ENCODE measurements at regions not wholly inside any gene's neighbourhood (a gene's known extent, or its start where the extent isn't known, plus 50 kb on each side); places are given as distances from the start of the nearest gene placed in this dataset.

DNA sequence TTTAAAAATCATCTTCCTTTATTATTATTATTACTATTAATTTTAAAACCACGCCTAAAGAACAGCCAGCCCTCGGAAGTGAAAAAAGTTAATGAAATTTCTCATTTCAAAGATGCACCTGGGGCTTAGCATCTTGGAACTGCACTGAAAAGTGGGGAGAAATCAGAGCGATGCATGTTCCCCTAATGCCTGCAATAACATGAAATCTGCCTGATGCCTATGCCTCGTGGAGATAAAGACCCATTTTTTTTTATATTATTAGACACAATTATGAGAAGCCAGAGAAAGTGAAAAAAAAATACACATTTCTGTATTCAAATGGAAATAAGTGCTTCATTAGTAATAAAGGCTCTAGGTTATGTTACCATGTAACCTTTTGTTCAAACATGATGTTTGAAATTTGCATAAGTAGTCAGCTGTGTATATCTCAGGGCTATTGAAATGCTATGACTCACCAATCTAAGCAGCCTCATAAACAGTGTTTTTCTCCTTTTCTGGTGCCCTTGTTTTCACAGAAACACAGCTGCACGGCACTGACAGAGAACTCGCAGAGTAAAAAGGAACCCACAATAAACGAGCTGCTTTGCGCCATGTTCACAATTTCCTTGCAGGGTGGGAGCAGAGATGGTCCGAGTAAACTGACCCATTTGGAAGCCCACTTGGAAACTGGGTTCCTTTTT is 175.8 kb upstream of the PRKCQ start:
- Histone ChIP-seq H3K9me3 (ENCODE audit: control insufficient read depth in 2 of 2, insufficient read depth in 1 of 2, low read depth in 1 of 2, low read length in 1 of 2) (no peaks in the 10 kb centered on the region), H3K4me3 (ENCODE audit: low read depth in 1 of 2, low read length in 2 of 2) (no peak overlapping the region), H3K4me1 (ENCODE audit: control insufficient read depth in 2 of 2, insufficient read depth in 2 of 2, low read length in 1 of 2) (peaks cover 0 to 3% of the 10 kb centered on the region in 2 donors), H3K36me3 (ENCODE audit: control insufficient read depth in 2 of 2, insufficient read depth in 2 of 2, low read length in 1 of 2) (no peaks in the 10 kb centered on the region), H3K27me3 (ENCODE audit: control insufficient read depth in 1 of 2, insufficient read depth in 2 of 2, low read length in 2 of 2) (no peaks in the 10 kb centered on the region), H3K27ac (ENCODE audit: low read depth in 2 of 2, low read length in 1 of 2) (no peak overlapping the region)
- 53 to 58% methylated on average over 9 of the region's 9 CpGs for WGBS, 2 donors

DNA sequence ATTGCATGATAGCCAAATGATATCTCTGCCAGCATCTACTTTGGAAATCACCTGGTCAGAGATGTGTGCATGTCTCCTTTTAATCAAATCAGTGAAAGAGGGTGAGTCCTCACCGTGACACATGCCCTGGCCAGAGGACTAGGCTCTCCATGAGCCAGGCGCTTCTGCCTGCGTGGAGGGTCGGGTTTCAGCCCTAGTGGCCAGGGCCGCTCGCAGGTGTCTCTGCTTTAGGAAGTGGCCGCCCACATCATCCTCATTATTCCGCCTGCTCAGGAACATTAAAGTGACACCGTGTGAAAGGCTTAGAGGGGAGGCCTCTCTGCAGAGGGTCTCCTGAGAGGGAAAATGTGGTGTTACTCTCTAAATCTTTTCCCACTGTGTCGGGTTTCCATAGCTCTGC is 173.6 kb upstream of the PRKCQ start:
- WGBS, 2 donors: 71 to 81% methylated on average over 10 of the region's 10 CpGs

DNA sequence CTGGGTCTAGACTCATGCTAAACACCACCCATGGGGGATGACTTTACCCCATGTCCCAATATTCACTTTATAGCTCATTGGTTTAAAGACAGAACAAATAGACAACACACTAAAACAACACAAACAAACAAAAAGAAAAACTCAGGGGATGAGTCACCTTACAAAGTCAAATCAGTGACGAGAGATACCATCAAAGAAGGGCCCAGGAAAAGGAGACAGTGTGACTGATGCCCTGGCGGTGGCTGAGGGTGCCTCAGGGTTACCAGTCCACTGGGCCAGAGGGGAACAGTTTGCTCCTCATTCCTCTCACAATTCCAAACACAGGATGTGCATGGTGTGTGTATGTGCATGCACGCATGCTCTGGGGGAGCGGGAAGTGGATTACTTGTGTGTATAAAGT is 171.3 kb upstream of the PRKCQ start:
- WGBS, 2 donors: 77 to 90% methylated on average over 4 of the region's 4 CpGs
- peaks cover 4 to 6% of the 10 kb centered on the region in 2 donors for H3K4me1 ChIP-seq (ENCODE audit: control insufficient read depth in 2 of 2, insufficient read depth in 2 of 2, low read length in 1 of 2)
- H3K9me3 ChIP-seq (ENCODE audit: control insufficient read depth in 2 of 2, insufficient read depth in 1 of 2, low read depth in 1 of 2, low read length in 1 of 2): no peaks in the 10 kb centered on the region
- no peak overlapping the region for H3K27ac ChIP-seq (ENCODE audit: low read depth in 2 of 2, low read length in 1 of 2)
- no peak overlapping the region for H3K4me3 ChIP-seq (ENCODE audit: low read depth in 1 of 2, low read length in 2 of 2)
- no peaks in the 10 kb centered on the region for H3K27me3 ChIP-seq (ENCODE audit: control insufficient read depth in 1 of 2, insufficient read depth in 2 of 2, low read length in 2 of 2)
- no peaks in the 10 kb centered on the region for H3K36me3 ChIP-seq (ENCODE audit: control insufficient read depth in 2 of 2, insufficient read depth in 2 of 2, low read length in 1 of 2)

More for the DNA sequence above, 173.6 kb upstream of the PRKCQ start:
- Histone ChIP-seq H3K4me3 (ENCODE audit: low read depth in 1 of 2, low read length in 2 of 2) (no peak overlapping the region), H3K4me1 (ENCODE audit: control insufficient read depth in 2 of 2, insufficient read depth in 2 of 2, low read length in 1 of 2) (peaks cover 1 to 3% of the 10 kb centered on the region in 2 donors), H3K36me3 (ENCODE audit: control insufficient read depth in 2 of 2, insufficient read depth in 2 of 2, low read length in 1 of 2) (no peaks in the 10 kb centered on the region), H3K27me3 (ENCODE audit: control insufficient read depth in 1 of 2, insufficient read depth in 2 of 2, low read length in 2 of 2) (no peaks in the 10 kb centered on the region), H3K27ac (ENCODE audit: low read depth in 2 of 2, low read length in 1 of 2) (no peak overlapping the region), H3K9me3 (ENCODE audit: control insufficient read depth in 2 of 2, insufficient read depth in 1 of 2, low read depth in 1 of 2, low read length in 1 of 2) (no peaks in the 10 kb centered on the region)

DNA sequence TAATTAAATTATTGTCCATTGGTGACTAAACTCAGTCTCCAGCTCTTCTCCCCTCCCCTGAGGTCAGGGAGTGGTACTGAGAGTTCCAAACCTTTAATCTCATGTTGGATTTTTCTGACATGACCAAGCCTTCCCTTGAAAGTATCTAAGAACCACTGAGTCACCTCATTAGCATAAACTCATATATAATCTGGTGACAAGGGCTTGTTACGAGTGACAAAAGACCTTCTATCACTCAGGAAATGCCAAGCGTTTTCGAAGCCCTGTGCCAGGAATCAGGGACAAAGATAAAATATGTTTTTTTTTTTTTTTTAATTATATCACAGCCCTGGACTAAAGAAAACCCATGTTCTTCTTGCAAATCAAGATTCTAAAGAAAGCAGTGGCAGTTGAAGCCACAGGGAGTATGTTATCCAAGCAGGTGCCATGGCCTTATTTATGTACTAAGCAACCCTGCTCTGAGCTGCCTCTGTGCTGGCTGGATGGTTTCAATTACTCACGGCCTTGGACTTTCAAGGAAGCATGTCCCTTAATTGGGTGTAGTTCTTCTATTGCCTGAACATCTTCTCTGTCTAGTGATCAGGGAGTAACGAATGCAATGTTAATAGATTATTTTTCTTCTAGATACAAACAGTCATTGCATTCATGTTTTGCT is 169.0 kb upstream of the PRKCQ start:
- Histone ChIP-seq H3K36me3 (ENCODE audit: control insufficient read depth in 2 of 2, insufficient read depth in 2 of 2, low read length in 1 of 2) (no peaks in the 10 kb centered on the region), H3K9me3 (ENCODE audit: control insufficient read depth in 2 of 2, insufficient read depth in 1 of 2, low read depth in 1 of 2, low read length in 1 of 2) (no peaks in the 10 kb centered on the region), H3K4me3 (ENCODE audit: low read depth in 1 of 2, low read length in 2 of 2) (no peak overlapping the region), H3K27me3 (ENCODE audit: control insufficient read depth in 1 of 2, insufficient read depth in 2 of 2, low read length in 2 of 2) (no peaks in the 10 kb centered on the region), H3K27ac (ENCODE audit: low read depth in 2 of 2, low read length in 1 of 2) (peak overlapping the region; percentile 34 to 71), H3K4me1 (ENCODE audit: control insufficient read depth in 2 of 2, insufficient read depth in 2 of 2, low read length in 1 of 2) (peaks cover 4% of the 10 kb centered on the region in 2 donors)
- 42 to 47% methylated on average over 5 of the region's 5 CpGs for WGBS, 2 donors

DNA sequence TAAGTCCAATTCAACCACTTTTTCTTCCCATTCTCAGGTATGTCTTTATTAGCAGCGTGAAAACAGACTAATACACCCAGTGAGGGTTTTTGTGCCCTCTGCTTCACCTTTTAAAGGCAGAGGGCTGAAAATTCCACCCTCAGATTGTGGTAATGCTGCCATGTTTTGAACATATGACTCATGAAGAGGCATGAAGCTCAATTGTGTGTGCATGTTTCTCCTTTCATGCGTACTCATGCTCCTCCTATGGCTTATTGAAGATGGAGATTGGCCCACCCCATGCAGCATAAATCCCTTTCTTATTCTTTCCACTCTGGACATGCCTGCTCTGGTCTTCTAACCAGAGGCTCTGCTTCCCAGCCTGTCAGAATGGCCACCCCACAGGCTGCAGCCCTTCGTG is 168.0 kb upstream of the PRKCQ start:
- Histone ChIP-seq H3K4me3 (ENCODE audit: low read depth in 1 of 2, low read length in 2 of 2) (no peak overlapping the region), H3K27me3 (ENCODE audit: control insufficient read depth in 1 of 2, insufficient read depth in 2 of 2, low read length in 2 of 2) (no peaks in the 10 kb centered on the region), H3K4me1 (ENCODE audit: control insufficient read depth in 2 of 2, insufficient read depth in 2 of 2, low read length in 1 of 2) (peaks cover 4% of the 10 kb centered on the region in 2 donors), H3K36me3 (ENCODE audit: control insufficient read depth in 2 of 2, insufficient read depth in 2 of 2, low read length in 1 of 2) (no peaks in the 10 kb centered on the region), H3K27ac (ENCODE audit: low read depth in 2 of 2, low read length in 1 of 2) (no peak overlapping the region), H3K9me3 (ENCODE audit: control insufficient read depth in 2 of 2, insufficient read depth in 1 of 2, low read depth in 1 of 2, low read length in 1 of 2) (no peaks in the 10 kb centered on the region)
- 66 to 68% methylated on average over 3 of the region's 3 CpGs for WGBS, 2 donors

DNA sequence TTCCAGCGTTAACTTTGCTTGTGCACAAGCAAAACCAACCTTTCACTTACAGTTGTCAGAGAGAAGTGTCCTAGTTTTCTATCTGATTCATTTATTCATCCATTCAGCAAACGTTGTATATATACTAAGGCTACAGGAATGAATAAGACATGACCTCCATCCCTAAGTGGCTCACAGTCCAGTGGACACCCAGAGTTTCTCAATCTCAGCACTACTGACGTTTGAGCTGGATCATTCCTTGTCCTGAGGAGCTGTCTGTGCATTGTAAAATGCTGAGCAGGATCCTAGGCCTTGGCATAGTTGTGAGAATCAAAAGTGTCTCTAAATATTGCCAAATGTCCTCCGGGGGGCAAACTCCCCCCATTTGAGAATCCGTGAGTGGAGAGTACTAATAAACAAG is 166.7 kb upstream of the PRKCQ start:
- Histone ChIP-seq H3K36me3 (ENCODE audit: control insufficient read depth in 2 of 2, insufficient read depth in 2 of 2, low read length in 1 of 2) (no peaks in the 10 kb centered on the region), H3K27ac (ENCODE audit: low read depth in 2 of 2, low read length in 1 of 2) (no peak overlapping the region), H3K4me1 (ENCODE audit: control insufficient read depth in 2 of 2, insufficient read depth in 2 of 2, low read length in 1 of 2) (peaks cover 4% of the 10 kb centered on the region in 2 donors), H3K9me3 (ENCODE audit: control insufficient read depth in 2 of 2, insufficient read depth in 1 of 2, low read depth in 1 of 2, low read length in 1 of 2) (no peaks in the 10 kb centered on the region), H3K27me3 (ENCODE audit: control insufficient read depth in 1 of 2, insufficient read depth in 2 of 2, low read length in 2 of 2) (no peaks in the 10 kb centered on the region), H3K4me3 (ENCODE audit: low read depth in 1 of 2, low read length in 2 of 2) (no peak overlapping the region)
- WGBS, 2 donors: 62 to 87% methylated on average over 5 of the region's 5 CpGs

DNA sequence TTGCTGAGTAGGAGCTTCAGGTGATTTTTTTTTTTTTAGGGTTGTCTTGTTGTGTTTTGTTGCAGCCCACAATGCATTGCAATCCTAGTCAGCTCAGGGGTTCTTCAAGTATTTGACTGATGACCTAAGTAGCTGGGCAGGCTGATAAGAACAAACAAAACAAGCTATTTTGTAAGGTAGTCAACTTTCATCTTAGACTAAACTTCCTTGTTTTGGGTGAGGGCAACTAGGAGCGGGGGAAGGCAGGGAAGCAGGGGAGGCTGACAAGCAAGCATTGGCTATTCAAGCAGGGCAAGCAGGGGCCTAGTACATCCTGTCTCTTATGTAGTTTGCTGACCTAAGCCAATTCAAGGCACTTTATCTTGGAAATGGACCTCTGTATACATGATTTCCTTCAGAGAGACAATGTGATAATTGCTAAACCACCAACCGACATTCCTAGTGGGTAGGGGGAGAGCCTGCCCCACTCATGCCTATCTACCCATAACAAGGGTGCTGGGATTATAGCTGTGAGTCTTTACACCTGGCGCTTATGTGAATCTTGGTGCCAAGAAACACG is 163.3 kb upstream of the PRKCQ start:
- Histone ChIP-seq H3K36me3 (ENCODE audit: control insufficient read depth in 2 of 2, insufficient read depth in 2 of 2, low read length in 1 of 2) (no peaks in the 10 kb centered on the region), H3K4me1 (ENCODE audit: control insufficient read depth in 2 of 2, insufficient read depth in 2 of 2, low read length in 1 of 2) (peaks cover under 1 to 2% of the 10 kb centered on the region in 2 donors), H3K27ac (ENCODE audit: low read depth in 2 of 2, low read length in 1 of 2) (no peak overlapping the region), H3K9me3 (ENCODE audit: control insufficient read depth in 2 of 2, insufficient read depth in 1 of 2, low read depth in 1 of 2, low read length in 1 of 2) (no peaks in the 10 kb centered on the region), H3K27me3 (ENCODE audit: control insufficient read depth in 1 of 2, insufficient read depth in 2 of 2, low read length in 2 of 2) (no peaks in the 10 kb centered on the region), H3K4me3 (ENCODE audit: low read depth in 1 of 2, low read length in 2 of 2) (no peak overlapping the region)
- 76 to 81% methylated on average over 4 of the region's 4 CpGs for WGBS, 2 donors

DNA sequence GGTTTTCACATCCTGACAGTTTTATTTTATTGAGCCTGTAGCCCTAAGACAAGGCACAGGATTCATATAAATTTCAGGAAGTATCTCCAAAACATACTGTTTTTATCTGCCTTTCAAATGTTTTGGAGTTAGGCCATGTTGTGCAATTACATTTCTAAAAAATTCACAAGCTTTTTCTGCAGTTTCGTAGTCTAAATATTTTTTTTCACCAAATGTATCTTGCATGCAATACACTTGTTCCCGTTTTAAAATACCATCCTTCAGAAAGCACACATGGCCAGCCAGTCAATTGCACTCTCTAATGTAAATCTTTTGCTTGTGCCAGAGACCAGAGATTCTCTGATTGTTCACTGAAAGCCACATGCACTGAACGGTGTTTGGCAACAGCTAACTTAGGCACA is 161.5 kb upstream of the PRKCQ start:
- H3K27ac ChIP-seq (ENCODE audit: low read depth in 2 of 2, low read length in 1 of 2): no peak overlapping the region
- no peaks in the 10 kb centered on the region for H3K9me3 ChIP-seq (ENCODE audit: control insufficient read depth in 2 of 2, insufficient read depth in 1 of 2, low read depth in 1 of 2, low read length in 1 of 2)
- H3K4me3 ChIP-seq (ENCODE audit: low read depth in 1 of 2, low read length in 2 of 2): no peak overlapping the region
- no peaks in the 10 kb centered on the region for H3K36me3 ChIP-seq (ENCODE audit: control insufficient read depth in 2 of 2, insufficient read depth in 2 of 2, low read length in 1 of 2)
- no peaks in the 10 kb centered on the region for H3K27me3 ChIP-seq (ENCODE audit: control insufficient read depth in 1 of 2, insufficient read depth in 2 of 2, low read length in 2 of 2)
- H3K4me1 ChIP-seq (ENCODE audit: control insufficient read depth in 2 of 2, insufficient read depth in 2 of 2, low read length in 1 of 2): peaks cover 0 to 4% of the 10 kb centered on the region in 2 donors
- 26 to 34% methylated on average over 3 of the region's 3 CpGs for WGBS, 2 donors

DNA sequence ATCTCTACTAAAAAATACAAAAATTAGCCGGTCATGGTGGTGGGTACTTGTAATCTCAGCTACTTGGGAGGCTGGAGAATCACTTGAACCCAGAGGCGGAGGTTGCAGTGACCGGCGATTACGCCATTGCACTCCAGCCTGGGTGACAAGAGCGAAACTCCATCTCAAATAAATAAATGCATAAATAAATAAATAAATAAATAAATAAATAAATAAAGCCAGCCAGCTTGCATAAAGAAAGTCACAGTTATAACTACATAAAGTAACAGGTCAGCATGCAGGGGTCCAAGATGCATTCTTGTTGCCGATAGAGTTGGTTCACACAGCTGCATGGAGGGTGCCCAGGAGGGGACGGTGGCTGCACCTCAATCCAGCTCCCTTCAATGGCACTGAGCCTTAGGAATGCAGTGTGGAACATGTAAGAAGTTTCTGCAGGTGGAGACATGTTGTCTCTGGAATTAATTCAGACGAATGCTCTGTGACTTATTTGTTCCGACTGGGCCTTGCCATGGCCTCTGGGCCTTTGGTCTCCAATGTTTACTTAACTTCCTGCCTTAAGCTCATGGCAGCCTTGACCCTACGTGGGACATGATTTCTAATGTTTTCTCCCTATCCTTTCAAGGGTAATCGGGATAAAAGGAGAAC is 159.6 kb upstream of the PRKCQ start:
- H3K4me3 ChIP-seq (ENCODE audit: low read depth in 1 of 2, low read length in 2 of 2): no peak overlapping the region
- peaks cover 0 to 4% of the 10 kb centered on the region in 2 donors for H3K4me1 ChIP-seq (ENCODE audit: control insufficient read depth in 2 of 2, insufficient read depth in 2 of 2, low read length in 1 of 2)
- peak overlapping the region; percentile 48 to 63 for H3K27ac ChIP-seq (ENCODE audit: low read depth in 2 of 2, low read length in 1 of 2)
- H3K36me3 ChIP-seq (ENCODE audit: control insufficient read depth in 2 of 2, insufficient read depth in 2 of 2, low read length in 1 of 2): no peaks in the 10 kb centered on the region
- H3K27me3 ChIP-seq (ENCODE audit: control insufficient read depth in 1 of 2, insufficient read depth in 2 of 2, low read length in 2 of 2): no peaks in the 10 kb centered on the region
- no peaks in the 10 kb centered on the region for H3K9me3 ChIP-seq (ENCODE audit: control insufficient read depth in 2 of 2, insufficient read depth in 1 of 2, low read depth in 1 of 2, low read length in 1 of 2)
- 67 to 74% methylated on average over 12 of the region's 12 CpGs for whole genome bisulfite sequencing, 2 donors

All from esophagus (tissue), 2 donors.